Ectodermal cell (in vitro differentiated cells): ENCODE measurements at regions not wholly inside any gene's neighbourhood (a gene's known extent, or its start where the extent isn't known, plus 50 kb on each side); places are given as distances from the start of the nearest gene placed in this dataset.

ENCODE experiments used
- H3K27ac ChIP-seq: 2 replicates; pipeline ENCODE4 v1.7.0; 2013; ENCODE audit warnings: mild to moderate bottlenecking, low read depth, low read length; ENCODE audit not compliant: insufficient read depth, poor library complexity, severe bottlenecking
- H3K27me3 ChIP-seq: 2 replicates; pipeline ENCODE4 v1.7.0; 2013; ENCODE audit warnings: mild to moderate bottlenecking, low read length; ENCODE audit not compliant: insufficient read depth, control insufficient read depth, poor library complexity, severe bottlenecking
- H3K36me3 ChIP-seq: one replicate; pipeline ENCODE4 v1.7.0; 2013; ENCODE audit warnings: low read length; ENCODE audit not compliant: control insufficient read depth, insufficient read depth
- H3K4me1 ChIP-seq: one replicate; pipeline ENCODE4 v1.7.0; 2013; ENCODE audit warnings: low read length; ENCODE audit not compliant: control insufficient read depth, insufficient read depth
- H3K4me3 ChIP-seq: 2 replicates; pipeline ENCODE4 v1.7.0; 2013; ENCODE audit warnings: low read depth, low read length, control low read depth; ENCODE audit not compliant: insufficient read depth
- H3K9me3 ChIP-seq: 2 replicates; pipeline ENCODE4 v1.7.0; 2013; ENCODE audit warnings: mild to moderate bottlenecking, low read length, moderate library complexity; ENCODE audit not compliant: control insufficient read depth
- WGBS, 2 experiments: methylation state at CpG; one replicate each; pipeline ENCODE4 v1.1.7; 2013; ENCODE audit warnings: missing lambda C conversion rate in 2 of 2; 5-methylcytosine and 5-hydroxymethylcytosine counted together

DNA sequence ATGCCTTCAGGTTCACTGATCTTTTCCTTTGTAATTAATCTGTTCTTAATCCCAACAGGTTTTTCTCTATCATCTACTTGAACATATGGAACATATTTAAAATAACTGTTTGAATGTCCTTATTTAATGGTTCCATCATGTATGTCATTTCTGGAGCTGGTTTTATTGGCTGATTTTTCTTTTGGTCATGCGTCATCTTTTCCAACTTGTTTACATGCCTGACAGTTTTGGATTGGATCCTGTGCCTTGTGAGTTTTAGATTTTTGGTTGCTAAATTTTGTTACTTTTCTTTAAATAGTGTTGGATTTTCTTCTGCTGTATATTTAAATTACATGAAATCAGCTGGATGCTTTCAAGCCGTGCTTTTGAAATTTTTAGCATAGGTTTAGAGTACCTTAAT is 237.3 kb upstream of the DAAM1 start:
- Histone ChIP-seq H3K36me3 (no peaks in the 10 kb centered on the region), H3K4me1 (peaks cover 19% of the 10 kb centered on the region), H3K9me3 (no peaks in the 10 kb centered on the region), H3K27me3 (no peaks in the 10 kb centered on the region), H3K4me3 (no peak overlapping the region), H3K27ac (no peak overlapping the region)
- 98 to 100% methylated on average over 2 of the region's 2 CpGs for WGBS, 2 experiments

GRCh38 chr14:58954052-58954451 is 234.4 kb upstream of the DAAM1 start:
- H3K36me3 ChIP-seq: no peaks in the 10 kb centered on the region
- peaks cover 22% of the 10 kb centered on the region for H3K4me1 ChIP-seq
- 91 to 95% methylated on average over 1 of the region's 1 CpG for WGBS, 2 experiments
- no peak overlapping the region for H3K27ac ChIP-seq
- no peaks in the 10 kb centered on the region for H3K9me3 ChIP-seq
- no peaks in the 10 kb centered on the region for H3K27me3 ChIP-seq
- no peak overlapping the region for H3K4me3 ChIP-seq

- Histone ChIP-seq H3K4me1 (peaks cover 22% of the 10 kb centered on the region), H3K4me3 (no peak overlapping the region), H3K9me3 (no peaks in the 10 kb centered on the region), H3K27me3 (no peaks in the 10 kb centered on the region), H3K36me3 (no peaks in the 10 kb centered on the region), H3K27ac (peak overlapping the region; percentile 81)
- 31 to 36% methylated on average over 4 of the region's 4 CpGs for WGBS, 2 experiments
Observed at GRCh38 chr14:58954901-58955861, 233.3 kb upstream of the DAAM1 start.

DNA sequence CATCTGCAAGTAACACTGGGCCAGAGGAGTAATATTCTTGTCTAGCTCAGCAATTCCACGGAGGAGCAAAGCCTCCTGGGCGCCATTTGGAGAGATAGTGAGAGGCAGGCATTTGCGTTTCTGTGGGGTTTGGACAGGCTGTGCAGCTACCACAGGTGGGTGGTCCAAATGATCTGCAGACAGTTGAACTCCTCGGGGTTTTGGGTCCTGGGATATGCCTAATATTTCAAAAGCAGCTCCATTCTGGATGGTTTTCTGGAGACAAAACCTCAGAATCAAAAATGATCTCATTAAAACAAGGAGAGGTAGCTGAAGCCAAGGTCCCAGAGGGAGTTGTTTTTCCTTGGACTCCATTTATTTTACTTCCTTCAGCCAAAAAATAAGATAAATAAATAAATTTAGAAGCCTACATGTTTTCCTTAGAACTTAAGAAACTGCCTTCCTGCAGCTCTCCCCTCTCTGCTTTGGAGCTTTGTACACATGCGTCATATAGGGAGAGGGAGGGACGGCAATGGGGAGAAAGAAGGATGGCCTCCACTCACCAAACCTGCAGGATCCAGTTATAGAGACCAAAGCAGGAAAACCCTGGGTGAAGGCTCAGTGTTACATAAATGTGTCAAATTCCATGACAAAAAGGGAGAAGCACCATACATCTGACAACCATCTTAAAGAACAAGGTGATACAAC is 227.3 kb upstream of the DAAM1 start:
- no peaks in the 10 kb centered on the region for H3K9me3 ChIP-seq
- no peaks in the 10 kb centered on the region for H3K27me3 ChIP-seq
- WGBS, 2 experiments: 93 to 94% methylated on average over 5 to 6 of the region's 6 CpGs
- H3K36me3 ChIP-seq: no peaks in the 10 kb centered on the region
- H3K4me3 ChIP-seq: no peak overlapping the region
- no peak overlapping the region for H3K27ac ChIP-seq
- peaks cover 2% of the 10 kb centered on the region for H3K4me1 ChIP-seq

GRCh38 chr14:58963873-58964597 is 224.4 kb upstream of the DAAM1 start:
- 90 to 94% methylated on average over 5 of the region's 5 CpGs for WGBS, 2 experiments
- Histone ChIP-seq H3K27ac (no peak overlapping the region), H3K27me3 (no peaks in the 10 kb centered on the region), H3K4me1 (no peaks in the 10 kb centered on the region), H3K4me3 (no peak overlapping the region), H3K9me3 (no peaks in the 10 kb centered on the region), H3K36me3 (no peaks in the 10 kb centered on the region)

GRCh38 chr14:58964598-58964928 is 223.9 kb upstream of the DAAM1 start:
- Histone ChIP-seq H3K9me3 (no peaks in the 10 kb centered on the region), H3K4me1 (no peaks in the 10 kb centered on the region), H3K27me3 (no peaks in the 10 kb centered on the region), H3K4me3 (no peak overlapping the region), H3K27ac (no peak overlapping the region), H3K36me3 (no peaks in the 10 kb centered on the region)
- WGBS, 2 experiments: 93 to 94% methylated on average over 9 of the region's 9 CpGs

DNA sequence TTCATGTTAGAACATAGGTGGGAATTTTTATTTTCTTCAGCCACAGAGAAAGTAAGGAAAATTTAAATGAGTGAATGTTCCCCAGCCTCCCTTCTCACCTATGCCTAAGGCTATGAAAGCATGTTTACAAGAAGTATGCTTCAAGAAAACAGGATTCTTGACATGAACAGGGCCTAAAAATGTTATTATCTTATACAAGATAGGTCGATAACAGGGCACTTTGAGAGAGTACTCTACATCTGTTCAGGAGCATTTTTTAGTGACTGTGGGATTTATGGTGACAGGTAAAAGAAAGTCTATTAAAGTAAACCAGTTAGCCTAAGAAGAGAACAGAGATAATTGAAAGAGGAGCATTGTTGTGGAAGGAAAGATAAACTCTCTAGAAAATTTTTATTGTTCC is 222.9 kb upstream of the DAAM1 start:
- H3K4me3 ChIP-seq: no peak overlapping the region

DNA sequence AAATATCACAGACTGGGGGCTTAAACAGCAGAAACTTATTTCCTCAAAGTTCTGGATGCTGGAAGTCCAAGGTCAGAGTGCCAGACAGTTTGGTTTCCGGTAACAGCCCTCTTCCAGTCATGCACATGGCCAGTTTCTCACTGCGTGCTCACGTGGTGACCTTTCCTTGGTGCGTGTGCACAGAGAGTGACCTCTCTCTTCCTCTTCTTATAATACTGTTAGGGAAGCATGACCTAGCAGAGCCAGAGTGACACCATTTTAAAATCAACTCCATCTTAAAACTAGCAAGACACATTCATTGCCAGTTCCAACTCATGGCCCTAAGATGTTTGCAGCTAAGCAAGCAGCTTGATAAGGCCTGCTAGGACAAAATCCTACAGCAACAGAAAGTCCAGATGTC is 221.5 kb upstream of the DAAM1 start:
- WGBS, 2 experiments: 93 to 94% methylated on average over 4 of the region's 4 CpGs
- H3K4me3 ChIP-seq: no peak overlapping the region
- no peaks in the 10 kb centered on the region for H3K36me3 ChIP-seq

More for the DNA sequence above, 222.9 kb upstream of the DAAM1 start:
- Histone ChIP-seq H3K4me1 (peaks cover 9% of the 10 kb centered on the region), H3K36me3 (no peaks in the 10 kb centered on the region), H3K27me3 (no peaks in the 10 kb centered on the region), H3K9me3 (no peaks in the 10 kb centered on the region), H3K27ac (no peak overlapping the region)
- WGBS, 2 experiments: 89% methylated on average over 1 of the region's 1 CpG

GRCh38 chr14:58969951-58970751 is 218.3 kb upstream of the DAAM1 start:
- peak overlapping the region; percentile 22 for H3K27ac ChIP-seq
- H3K36me3 ChIP-seq: no peaks in the 10 kb centered on the region
- no peaks in the 10 kb centered on the region for H3K27me3 ChIP-seq
- 16 to 24% methylated on average over 10 of the region's 10 CpGs for WGBS, 2 experiments
- no peak overlapping the region for H3K4me3 ChIP-seq
- peaks cover 13% of the 10 kb centered on the region for H3K4me1 ChIP-seq
- H3K9me3 ChIP-seq: no peaks in the 10 kb centered on the region

More for the DNA sequence above, 221.5 kb upstream of the DAAM1 start:
- Histone ChIP-seq H3K27me3 (no peaks in the 10 kb centered on the region), H3K27ac (no peak overlapping the region), H3K9me3 (no peaks in the 10 kb centered on the region), H3K4me1 (peaks cover 13% of the 10 kb centered on the region)
